ENCODE measurements at regions not wholly inside any gene's neighbourhood (a gene's known extent, or its start where the extent isn't known, plus 50 kb on each side); places are given as distances from the start of the nearest gene placed in this dataset.

- no peaks in the 10 kb centered on the region for H3K9me3 Mint-ChIP-seq (ENCODE audit: unreplicated experiment)
- DNase-seq: no peak
- no peak overlapping the region for H3K27ac Mint-ChIP-seq (ENCODE audit: unreplicated experiment)
- no peaks in the 10 kb centered on the region for H3K4me1 Mint-ChIP-seq (ENCODE audit: low read depth, unreplicated experiment)
- TF ChIP-seq CTCF (IDR thresholded peaks at IDR 0.05; ENCODE audit: partially characterized antibody, unreplicated experiment): no peak
- no peak overlapping the region for H3K4me3 Mint-ChIP-seq (ENCODE audit: unreplicated experiment)
- H3K36me3 Mint-ChIP-seq (ENCODE audit: unreplicated experiment): no peaks in the 10 kb centered on the region
- H3K27me3 Mint-ChIP-seq (ENCODE audit: unreplicated experiment): peaks cover 1% of the 10 kb centered on the region
These were observed 152.1 kb upstream of the KYNU start for GRCh38 chr2:142725386-142725785.

- H3K4me1 Mint-ChIP-seq (ENCODE audit: low read depth, unreplicated experiment): no peaks in the 10 kb centered on the region
- no peak for TF ChIP-seq CTCF (IDR thresholded peaks at IDR 0.05; ENCODE audit: partially characterized antibody, unreplicated experiment)
- H3K36me3 Mint-ChIP-seq (ENCODE audit: unreplicated experiment): no peaks in the 10 kb centered on the region
- no peak overlapping the region for H3K4me3 Mint-ChIP-seq (ENCODE audit: unreplicated experiment)
- peaks cover 1% of the 10 kb centered on the region for H3K27me3 Mint-ChIP-seq (ENCODE audit: unreplicated experiment)
- H3K9me3 Mint-ChIP-seq (ENCODE audit: unreplicated experiment): no peaks in the 10 kb centered on the region
- no peak for DNase-seq
- H3K27ac Mint-ChIP-seq (ENCODE audit: unreplicated experiment): no peak overlapping the region
These were observed 152.6 kb upstream of the KYNU start for GRCh38 chr2:142724713-142725349.

GRCh38 chr2:142724186-142724585 is 153.3 kb upstream of the KYNU start:
- H3K27ac Mint-ChIP-seq (ENCODE audit: unreplicated experiment): no peak overlapping the region

GRCh38 chr2:142723236-142723635 is 154.2 kb upstream of the KYNU start:
- Mint-ChIP-seq H3K27ac (ENCODE audit: unreplicated experiment) (no peak overlapping the region), H3K4me3 (ENCODE audit: unreplicated experiment) (no peak overlapping the region), H3K4me1 (ENCODE audit: low read depth, unreplicated experiment) (no peaks in the 10 kb centered on the region), H3K36me3 (ENCODE audit: unreplicated experiment) (no peaks in the 10 kb centered on the region), H3K27me3 (ENCODE audit: unreplicated experiment) (peaks cover 1% of the 10 kb centered on the region), H3K9me3 (ENCODE audit: unreplicated experiment) (no peaks in the 10 kb centered on the region)
- TF ChIP-seq CTCF (IDR thresholded peaks at IDR 0.05; ENCODE audit: partially characterized antibody, unreplicated experiment): no peak
- no peak for DNase-seq

More at GRCh38 chr2:142724186-142724585, 153.3 kb upstream of the KYNU start:
- DNase-seq: no peak
- H3K9me3 Mint-ChIP-seq (ENCODE audit: unreplicated experiment): no peaks in the 10 kb centered on the region
- no peaks in the 10 kb centered on the region for H3K4me1 Mint-ChIP-seq (ENCODE audit: low read depth, unreplicated experiment)
- peaks cover 1% of the 10 kb centered on the region for H3K27me3 Mint-ChIP-seq (ENCODE audit: unreplicated experiment)
- H3K4me3 Mint-ChIP-seq (ENCODE audit: unreplicated experiment): no peak overlapping the region
- TF ChIP-seq CTCF (IDR thresholded peaks at IDR 0.05; ENCODE audit: partially characterized antibody, unreplicated experiment): no peak
- H3K36me3 Mint-ChIP-seq (ENCODE audit: unreplicated experiment): no peaks in the 10 kb centered on the region

- TF ChIP-seq CTCF (IDR thresholded peaks at IDR 0.05; ENCODE audit: partially characterized antibody, unreplicated experiment): no peak
- Mint-ChIP-seq H3K4me3 (ENCODE audit: unreplicated experiment) (no peak overlapping the region), H3K27ac (ENCODE audit: unreplicated experiment) (no peak overlapping the region), H3K27me3 (ENCODE audit: unreplicated experiment) (peaks cover 1% of the 10 kb centered on the region), H3K36me3 (ENCODE audit: unreplicated experiment) (no peaks in the 10 kb centered on the region), H3K9me3 (ENCODE audit: unreplicated experiment) (no peaks in the 10 kb centered on the region), H3K4me1 (ENCODE audit: low read depth, unreplicated experiment) (no peaks in the 10 kb centered on the region)
- DNase-seq: no peak
These were observed 154.9 kb upstream of the KYNU start for GRCh38 chr2:142722569-142722968.
